ENCODE measurements at regions not wholly inside any gene's neighbourhood (a gene's known extent, or its start where the extent isn't known, plus 50 kb on each side); places are given as distances from the start of the nearest gene placed in this dataset.
"Not testable (repeated sequence)": the region's sequence is repeated elsewhere in the genome, so short reads cannot be mapped to it uniquely, and the experiment has no call there.

DNA sequence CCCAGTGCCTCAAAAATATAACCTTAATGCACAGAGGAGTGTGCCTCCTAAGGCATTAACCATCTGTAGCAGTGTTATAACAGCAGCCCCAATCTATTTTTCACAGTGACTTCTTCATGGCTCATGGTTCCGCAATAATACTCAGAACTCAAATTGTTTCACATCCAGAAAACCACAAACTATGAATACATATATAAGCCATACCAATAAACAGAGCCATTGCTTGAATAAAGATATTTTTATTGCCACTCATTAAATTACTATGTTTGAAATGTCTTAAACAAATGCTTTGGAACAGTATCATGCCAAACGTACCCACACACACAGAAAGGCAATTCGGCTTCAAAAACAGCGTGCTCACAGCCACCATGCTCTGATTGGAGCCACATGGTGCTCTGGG is 629.3 kb upstream of the NRP1 start:
- DNase-seq (ENCODE audit: low read depth in 2 of 2), result no peak

DNA sequence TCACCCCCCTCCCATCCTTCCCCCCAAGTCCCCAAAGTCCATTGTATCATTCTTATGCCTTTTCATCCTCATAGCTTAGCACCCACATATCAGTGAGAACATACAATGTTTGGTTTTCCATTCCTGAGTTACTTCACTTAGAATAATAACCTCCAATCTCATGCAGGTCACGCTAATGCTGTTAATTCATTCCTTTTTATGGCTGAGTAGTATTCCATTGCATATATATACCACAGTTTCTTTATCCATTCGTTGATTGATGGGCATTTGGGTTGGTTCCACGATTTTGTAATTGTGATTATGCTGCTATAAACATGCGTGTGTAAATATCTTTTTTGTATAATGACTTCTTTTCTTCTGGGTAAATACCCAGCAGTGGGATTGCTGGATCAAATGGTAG is 621.9 kb upstream of the NRP1 start:
- DNase-seq (ENCODE audit: low read depth in 2 of 2), result not testable (repeated sequence)

DNA sequence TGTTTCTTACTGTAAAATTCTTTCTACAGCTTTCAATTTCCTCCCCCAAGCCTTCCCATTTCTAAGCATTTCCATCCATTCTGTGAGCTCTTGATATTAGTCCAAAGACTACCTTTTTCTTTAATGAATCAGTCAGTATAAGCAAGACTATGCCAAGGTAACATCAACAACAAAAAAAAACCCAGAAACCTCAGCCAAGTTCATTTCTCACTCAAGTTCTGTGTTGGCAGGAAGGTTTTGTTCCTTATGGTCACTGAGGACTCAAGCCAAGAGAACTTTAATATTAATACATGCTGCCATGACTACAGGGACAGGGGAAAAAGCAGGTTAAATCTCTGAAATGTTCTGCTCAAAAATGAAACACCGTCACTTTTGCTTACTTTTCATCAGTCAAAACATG is 621.2 kb upstream of the NRP1 start:
- no peak for DNase-seq (ENCODE audit: low read depth in 2 of 2)

DNA sequence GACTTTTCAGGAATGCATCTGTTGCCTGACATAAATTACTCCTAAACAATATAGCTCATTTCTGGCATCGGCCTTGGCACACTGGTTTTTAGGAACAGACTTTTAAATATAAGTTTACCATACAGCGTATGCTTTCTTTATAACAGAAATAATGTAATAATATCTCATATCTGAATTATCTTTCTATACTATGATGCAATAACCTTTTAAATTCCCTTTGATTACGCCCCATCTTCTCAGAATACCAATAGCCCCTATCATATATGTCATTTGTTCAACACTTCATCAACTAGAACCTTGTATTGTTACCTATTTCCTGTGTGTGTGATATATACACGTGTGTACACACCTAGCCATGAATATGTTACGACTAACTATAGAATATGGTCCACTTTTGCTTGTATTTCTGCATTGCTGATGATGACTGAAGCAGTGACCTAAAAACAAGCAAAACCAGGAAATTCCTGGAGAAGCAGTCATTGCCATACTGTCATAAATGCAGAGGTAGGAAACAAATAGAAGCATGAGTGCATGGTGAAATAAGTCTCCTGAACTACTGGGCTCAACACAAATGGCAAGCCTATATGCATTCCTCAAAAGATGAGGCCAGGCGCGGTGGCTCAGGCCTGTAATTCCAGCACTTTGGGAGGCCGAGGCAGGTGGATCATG is 618.4 kb upstream of the NRP1 start:
- DNase-seq (ENCODE audit: low read depth in 2 of 2), result peak in 1 of 2 donors; percentile 6

DNA sequence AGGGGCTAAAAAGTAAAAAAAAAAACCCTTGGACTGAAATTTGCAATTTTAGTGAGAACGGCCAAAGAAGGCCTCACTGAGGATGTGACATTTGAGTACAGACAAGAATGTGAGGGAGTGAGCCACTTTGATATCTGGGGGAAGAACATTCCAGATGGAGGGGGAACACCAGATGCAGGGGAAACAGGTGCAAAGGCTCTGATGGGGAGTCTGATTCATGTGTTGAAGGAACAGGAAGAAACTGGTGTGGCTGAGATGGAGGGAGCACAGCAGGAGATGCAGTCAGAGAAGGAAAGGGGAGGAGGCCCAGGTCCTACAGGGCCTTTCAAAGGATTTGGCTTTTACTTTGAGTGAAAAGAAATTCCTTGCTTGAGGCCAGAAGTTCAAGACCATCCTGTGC is 615.7 kb upstream of the NRP1 start:
- DNase-seq (ENCODE audit: low read depth in 2 of 2), result no peak

DNA sequence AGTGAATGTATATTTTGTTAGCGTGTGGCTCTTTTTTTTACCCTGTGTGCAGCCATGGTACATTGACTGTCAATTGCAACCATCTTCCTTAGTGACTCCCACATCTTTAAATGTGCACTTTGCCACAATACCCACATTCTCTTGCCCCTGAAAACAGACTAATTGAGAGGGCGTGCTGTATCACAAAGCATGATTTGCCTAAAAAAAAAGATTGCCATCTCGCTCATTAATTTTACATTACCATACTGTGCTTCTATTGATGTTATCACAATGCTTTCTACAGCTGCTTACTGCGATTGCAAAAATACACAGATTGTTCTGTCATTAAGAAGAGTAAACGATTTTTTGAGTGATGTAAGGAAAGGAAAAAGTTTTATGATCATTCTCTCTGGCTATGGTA is 613.1 kb upstream of the NRP1 start:
- no peak for DNase-seq (ENCODE audit: low read depth in 2 of 2)

DNA sequence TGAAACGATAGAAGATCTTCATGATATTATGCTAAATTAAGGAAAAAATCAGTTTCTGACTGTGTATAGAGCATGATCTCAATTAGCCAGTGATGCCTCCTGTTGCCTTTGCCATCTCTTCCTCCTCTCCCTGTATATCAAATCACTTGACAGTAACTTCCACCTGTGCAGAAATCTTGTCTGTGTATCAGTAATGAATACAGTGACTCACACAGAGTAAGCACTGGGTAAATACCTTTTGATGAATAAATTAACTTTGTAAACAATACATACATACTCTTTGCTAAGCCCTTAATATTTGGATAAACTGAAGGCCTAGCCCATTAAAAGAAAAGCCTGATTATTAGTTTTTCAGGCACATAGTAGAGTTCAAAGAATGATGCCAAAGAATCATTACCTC is 610.6 kb upstream of the NRP1 start:
- DNase-seq (ENCODE audit: low read depth in 2 of 2), result no peak

DNA sequence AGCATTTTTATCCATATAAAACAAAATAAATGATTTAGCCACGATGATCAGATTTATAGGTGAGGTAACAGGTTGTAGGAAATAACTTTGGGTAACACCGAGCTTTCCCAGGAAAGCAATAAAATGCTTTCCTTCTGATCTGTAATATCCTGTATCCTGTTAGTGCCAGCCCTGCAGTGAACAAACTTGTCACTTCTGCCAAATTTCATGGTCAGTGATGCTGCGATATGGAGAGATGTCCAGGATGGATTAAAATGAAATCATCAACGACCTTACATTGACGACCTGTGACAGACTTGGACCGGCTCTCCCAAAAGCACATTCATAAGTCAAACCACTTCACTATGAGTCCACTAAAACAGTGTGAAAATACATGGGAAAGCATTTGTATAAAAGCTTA is 608.0 kb upstream of the NRP1 start:
- peak in 1 of 2 donors; percentile 10 for DNase-seq (ENCODE audit: low read depth in 2 of 2)

DNA sequence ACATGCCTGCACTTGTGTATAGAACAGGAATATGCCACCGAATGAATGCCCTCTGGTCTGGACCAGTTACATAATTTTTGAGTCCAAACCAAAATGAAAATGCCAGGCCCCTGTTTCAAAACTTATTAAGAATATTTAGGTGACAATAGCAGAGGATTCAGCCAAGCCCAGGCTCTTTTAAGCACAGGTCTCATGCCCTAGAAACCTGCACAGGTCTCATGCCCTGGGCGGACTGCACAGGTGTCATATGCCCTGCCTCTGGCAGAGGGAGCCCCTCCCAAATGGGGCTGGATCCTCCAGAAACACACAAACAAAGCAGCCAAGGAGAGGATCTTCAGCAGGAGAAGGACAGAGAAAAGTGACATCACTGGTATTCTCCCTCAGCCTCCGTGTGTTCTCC is 605.4 kb upstream of the NRP1 start:
- DNase-seq (ENCODE audit: low read depth in 2 of 2), result no peak

DNA sequence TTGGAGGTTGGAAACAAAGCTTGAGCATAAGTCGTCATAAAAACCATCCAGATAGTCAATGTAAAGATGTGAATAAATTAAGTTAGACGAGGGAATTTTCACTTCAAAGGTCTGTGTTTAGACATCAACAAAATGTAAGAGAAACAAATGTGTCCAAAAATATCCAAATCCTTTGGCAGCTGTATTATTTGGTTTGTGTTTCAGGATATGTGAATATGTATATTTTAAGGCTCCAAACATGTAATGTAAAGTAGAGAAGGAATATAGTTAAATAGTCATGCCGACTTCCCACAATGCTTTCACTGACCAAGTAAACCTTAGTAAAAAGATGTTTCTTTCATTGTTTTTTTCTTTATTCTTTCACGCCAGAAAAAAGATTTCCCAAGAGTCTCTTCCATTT is 604.9 kb upstream of the NRP1 start:
- no peak for DNase-seq (ENCODE audit: low read depth in 2 of 2)

DNA sequence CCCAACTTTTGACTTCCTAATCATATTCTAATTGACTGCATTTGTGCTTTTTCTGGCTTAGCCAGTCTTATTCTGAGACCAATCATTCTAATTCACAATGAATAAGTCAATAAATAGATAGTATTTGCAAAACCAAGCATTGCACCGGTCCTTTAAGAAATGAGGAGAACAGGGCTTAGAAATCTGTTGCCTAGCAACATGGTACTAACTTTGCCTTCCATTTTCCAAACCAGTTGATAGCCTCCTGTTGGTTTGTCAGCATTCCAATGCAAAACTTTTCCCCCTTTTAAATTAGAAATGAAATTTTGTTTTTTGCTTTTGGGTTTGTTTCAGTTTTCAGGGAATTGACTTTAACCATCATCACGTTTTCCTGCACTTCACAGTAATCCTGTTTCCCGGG is 603.5 kb upstream of the NRP1 start:
- no peak for DNase-seq (ENCODE audit: low read depth in 2 of 2)

DNA sequence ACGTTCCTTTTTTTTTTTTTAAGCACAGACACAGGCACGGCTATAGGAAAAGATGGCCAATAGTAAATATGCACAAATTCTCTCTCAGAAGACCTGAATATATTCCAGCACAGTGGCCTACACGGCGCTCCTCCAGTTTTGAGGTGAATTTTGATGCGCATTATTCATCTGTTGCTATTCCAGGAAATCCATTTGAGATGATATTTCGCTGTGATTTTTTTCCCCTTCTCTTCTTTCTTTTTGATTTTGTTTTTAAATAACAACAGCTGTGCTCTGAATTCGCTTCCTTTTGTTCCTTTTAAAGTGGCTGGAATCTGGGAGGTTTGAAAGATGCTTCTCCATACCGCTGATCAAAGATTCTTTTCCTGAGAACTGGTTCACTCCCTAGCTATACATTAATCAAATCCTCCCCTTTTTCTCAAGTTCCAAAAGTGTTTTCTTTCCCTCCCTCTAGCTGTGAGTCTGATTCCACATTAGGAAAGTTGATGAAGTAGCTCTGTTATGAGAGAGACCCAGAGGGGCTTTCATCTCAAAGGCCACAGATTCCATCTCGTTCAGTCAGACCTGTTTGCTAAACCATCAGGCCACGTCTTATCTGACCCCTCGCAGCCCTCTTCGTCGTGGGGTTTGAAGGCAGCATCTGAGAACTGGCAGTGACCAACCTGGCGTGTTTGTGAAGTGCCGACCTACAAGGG is 602.7 kb upstream of the NRP1 start:
- DNase-seq (ENCODE audit: low read depth in 2 of 2), result no peak

DNA sequence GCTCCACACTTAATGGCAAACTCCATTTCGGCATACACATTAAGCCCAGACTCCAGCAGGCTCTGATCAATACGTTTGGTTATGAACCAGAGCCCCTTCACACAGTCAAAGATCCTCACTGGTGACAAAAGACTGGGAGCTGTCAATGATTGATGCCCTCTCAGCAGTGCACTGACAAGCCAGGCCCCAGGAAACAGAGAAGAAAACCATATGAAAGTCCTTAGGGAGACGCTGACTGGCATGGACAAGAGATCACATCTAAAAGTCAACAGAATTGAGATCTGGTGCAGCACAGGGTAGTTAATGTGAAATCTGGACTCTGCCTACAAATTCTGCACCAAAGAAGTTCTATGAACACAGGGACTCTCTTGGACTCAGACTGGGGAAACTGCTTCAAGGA is 600.9 kb upstream of the NRP1 start:
- no peak for DNase-seq (ENCODE audit: low read depth in 2 of 2)

DNA sequence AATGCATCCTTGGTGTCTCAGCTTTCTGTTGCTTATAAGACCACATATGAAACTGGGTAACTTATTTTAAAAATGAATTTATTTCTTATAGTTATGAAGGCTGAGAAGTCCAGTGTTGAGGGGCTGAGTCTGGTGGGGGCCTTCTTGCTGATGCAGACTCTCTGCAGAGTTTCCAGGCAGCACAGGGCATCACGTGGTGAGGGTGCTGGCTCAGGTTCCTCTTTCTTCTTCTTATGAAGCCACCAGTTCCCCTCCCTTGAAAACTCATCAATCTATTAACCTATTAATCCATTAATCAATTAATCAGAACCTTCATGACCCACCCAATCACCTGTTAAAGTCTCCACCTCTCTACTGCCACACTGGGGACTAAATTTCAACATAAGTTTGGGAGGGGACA is 595.6 kb upstream of the NRP1 start:
- no peak for DNase-seq (ENCODE audit: low read depth in 2 of 2)

DNA sequence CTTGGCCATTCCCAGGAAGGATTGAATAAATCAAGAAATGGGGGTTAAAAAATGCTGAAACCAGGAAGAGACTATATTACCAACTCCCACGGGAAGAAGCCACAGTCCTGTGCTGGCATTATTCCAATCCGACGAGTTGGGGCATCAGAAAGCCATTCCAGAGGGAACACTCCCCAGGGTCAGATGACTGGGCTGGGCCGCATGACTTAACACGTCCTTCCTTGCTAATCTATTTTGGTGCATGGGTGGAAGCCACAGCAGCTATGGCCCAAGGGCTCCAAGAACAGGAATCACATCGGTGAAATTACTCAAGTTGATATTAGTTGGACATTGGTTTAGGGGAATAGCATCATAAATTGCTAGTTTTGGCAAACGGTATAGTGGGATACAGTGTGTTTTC is 592.9 kb upstream of the NRP1 start:
- no peak for DNase-seq (ENCODE audit: low read depth in 2 of 2)

DNA sequence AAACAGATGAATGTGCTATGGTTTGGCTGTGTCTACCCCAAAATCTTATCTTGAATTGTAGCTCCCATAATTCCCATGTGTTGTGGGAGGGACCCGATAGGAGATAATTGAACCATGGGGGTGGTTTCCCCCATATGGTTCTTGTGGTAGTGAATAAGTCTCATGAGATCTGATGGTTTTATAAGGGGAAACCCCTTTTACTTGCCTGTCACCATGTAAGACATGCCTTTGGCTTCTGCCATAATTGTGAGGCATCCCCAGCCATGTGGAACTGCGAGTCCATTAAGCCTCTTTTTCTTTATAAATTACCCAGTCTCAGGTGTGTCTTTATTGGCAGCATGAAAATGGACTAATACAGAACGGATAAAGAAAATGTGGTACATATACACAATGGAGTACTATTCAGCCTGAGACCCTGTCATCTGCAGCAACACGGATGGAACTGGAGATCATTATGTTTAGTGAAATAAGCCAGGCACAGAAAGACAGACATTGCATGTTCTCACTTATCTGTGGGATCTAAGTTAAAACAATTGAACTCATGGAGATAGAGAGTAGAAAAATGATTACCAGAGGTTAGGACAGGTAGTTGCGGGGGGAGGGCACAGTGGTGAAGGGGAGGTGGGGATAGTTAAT is 587.6 kb upstream of the NRP1 start:
- no peak for DNase-seq (ENCODE audit: low read depth in 2 of 2)

DNA sequence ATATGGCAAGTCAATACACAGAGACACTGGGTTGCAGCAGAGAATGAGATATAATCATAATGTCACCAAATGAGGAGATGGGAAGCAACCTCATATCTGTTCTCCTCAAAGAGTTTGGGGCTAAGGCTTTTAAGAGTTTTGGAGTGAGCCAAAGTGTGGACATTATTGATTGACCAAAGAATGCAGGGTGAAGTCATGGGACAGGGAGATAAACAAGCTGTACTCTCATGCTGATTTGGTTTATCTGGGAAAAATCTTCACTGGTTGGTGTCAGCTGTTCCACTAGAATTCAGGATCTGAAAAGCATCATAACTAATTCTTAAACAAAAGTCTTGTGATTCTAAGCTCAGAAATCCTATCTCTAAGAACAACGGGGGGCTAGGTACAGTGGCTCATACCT is 585.9 kb upstream of the NRP1 start:
- DNase-seq (ENCODE audit: low read depth in 2 of 2), result no peak

DNA sequence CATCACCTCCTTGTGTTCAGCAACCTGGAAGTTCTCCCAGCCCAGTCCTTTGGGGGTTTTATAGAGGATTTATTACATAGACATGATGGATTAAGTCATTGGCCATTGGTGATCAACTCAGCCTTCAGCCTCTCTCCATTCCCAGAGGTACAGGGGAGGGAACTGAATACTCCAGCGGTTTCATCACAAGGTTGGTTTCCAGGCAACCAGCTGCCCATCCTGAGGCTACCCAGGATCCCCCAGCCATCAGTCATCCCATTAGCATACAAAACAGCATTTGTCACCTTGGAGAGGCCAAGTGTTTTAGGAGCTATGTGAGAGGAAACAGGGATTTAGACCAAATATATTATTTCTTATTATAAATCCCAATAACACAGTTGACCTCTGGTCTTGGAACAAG is 584.8 kb upstream of the NRP1 start:
- no peak for DNase-seq (ENCODE audit: low read depth in 2 of 2)

DNA sequence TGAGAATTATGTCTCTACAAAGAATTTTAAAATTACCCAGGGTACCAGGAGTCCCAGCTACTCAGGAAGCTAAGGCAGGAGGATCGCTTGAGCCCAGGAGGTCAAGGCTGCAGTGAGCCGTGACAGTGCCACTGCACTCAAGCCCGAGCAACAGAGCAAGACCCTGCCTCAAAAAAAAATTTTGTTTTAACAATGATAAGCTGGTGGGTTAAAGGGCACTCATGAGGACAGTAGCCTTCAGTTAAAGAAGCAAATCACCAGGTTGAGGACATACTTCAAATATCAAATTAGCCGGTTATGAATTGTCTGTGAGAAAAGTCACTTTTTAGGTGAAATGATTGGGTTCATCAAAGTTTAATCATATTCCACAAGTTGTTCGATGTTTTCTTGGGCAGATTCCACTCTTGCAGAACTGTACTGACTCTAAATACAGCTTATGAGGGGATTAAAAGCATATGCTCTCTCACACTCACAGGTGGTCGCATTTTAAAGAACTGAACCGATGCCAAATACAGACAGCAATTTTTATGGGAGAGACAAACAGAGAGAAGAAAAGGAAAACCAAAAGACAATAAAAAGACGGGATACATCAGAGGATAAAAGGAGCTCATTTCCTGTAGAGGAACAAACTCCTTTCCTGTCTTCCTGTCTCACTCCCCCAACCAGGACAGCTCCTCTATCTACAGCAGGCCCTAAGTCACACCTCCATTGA is 582.8 kb upstream of the NRP1 start:
- DNase-seq (ENCODE audit: low read depth in 2 of 2), result no peak

DNA sequence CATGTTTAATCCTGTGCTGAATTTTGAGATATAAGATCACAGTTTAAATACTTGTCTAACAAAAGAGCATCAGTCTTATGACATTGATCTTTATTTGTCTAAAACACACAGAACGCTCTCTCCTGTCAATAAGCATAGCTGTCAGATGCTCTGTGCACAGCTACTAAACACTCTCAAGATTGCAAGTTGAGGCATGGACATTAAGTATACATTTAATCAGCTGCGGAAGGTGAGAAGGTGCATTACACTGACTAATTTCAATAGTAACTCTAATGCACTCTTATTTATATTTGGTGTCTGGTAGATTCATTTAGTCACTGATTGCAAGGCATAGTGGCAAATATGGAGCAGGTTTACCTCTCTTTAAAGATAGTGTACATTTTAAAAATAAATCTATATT is 580.3 kb upstream of the NRP1 start:
- DNase-seq (ENCODE audit: low read depth in 2 of 2), result no peak

DNA sequence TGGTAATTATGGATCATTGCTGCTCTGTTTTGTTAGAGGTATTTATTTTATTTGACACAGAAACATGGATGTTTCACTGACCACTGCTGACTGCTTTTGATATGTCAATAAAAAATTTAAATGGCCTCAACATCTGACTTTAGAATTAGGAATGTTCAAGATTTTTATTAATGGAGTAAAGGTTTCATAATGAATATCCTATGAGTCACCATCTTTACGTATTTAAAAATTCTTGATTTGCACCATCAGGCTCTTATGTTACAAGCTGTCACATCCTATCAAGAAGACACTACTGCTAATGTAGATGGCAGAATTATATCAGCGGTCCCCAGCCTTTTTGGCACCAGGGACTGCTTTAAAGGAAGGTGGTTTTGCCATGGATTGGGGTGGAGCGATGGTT is 578.7 kb upstream of the NRP1 start:
- DNase-seq (ENCODE audit: low read depth in 2 of 2), result no peak

DNA sequence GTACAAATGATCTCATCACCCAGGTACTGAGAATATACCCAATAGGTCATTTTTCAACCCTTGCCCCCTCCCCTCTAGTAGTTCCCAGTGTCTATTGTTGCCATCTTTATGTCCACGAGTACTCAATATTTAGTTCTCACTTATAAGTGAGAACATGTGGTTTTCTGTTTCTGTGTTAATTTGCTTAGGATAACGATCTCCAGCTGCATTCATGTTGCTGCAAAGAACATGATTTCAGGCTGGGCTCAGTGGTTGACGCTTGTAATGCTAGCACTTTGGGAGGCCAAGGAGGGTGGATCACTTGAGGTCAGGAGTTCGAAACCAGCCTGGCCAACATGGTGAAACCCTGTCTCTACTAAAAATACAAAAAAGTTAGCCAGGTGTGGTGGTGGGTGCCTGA is 575.0 kb upstream of the NRP1 start:
- not testable (repeated sequence) for DNase-seq (ENCODE audit: low read depth in 2 of 2)

DNA sequence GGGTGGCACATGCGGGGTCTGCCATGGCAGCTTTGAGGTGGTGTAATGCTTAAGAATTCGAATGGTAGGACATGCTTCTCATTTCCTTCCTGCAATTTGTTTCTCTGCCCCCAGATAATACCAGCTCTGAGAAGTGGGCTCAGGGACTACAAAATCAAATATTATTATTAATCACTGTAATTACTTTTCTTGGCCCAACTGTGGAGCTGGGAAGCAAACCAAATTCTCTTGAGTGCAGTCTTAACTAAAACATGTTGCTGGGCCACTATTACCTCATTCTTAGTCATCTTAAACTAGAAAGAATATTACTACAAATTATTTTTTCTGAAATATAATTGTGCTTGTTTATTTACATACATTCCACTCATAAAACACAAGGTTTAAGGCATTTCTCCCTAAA is 566.7 kb upstream of the NRP1 start:
- peak in 1 of 2 donors; percentile 7 for DNase-seq (ENCODE audit: low read depth in 2 of 2)
